Activated CD8-positive, alpha-beta T cell treated with anti-CD3 and anti-CD28 coated beads for 36 hours (primary cell): ENCODE measurements at regions not wholly inside any gene's neighbourhood (a gene's known extent, or its start where the extent isn't known, plus 50 kb on each side); places are given as distances from the start of the nearest gene placed in this dataset.

Experiments
- ATAC-seq: fragments of 200-7000 bp; cut with Tn5 transposase; one replicate; pipeline ENCODE4 v1.10.0; 2021; ENCODE audit warnings: mild to moderate bottlenecking, moderate library complexity
- CTCF ChIA-PET: fragments of 350-600 bp; sonication (Branson Sonifier 250); formaldehyde crosslinking; loops from one replicate; lab custom pipeline; 2021; ENCODE audit warnings: antibody characterized with exemption; lab: Charles Lee
- POLR2A ChIA-PET: fragments of 350-600 bp; sonication (Branson Sonifier 250); formaldehyde crosslinking; loops from one replicate; lab custom pipeline; 2021; ENCODE audit warnings: antibody characterized with exemption; lab: Charles Lee
- DNase-seq: peaks from one replicate; pipeline ENCODE4 v3.0.0-alpha.2; 2020
- H3K27ac Mint-ChIP-seq: one replicate; pipeline ENCODE4 v1.8.0; 2021; ENCODE audit warnings: mild to moderate bottlenecking, mixed read lengths
- H3K27me3 Mint-ChIP-seq: one replicate; pipeline ENCODE4 v1.8.0; 2021; ENCODE audit warnings: mixed read lengths
- H3K36me3 Mint-ChIP-seq: one replicate; pipeline ENCODE4 v1.8.0; 2021; ENCODE audit warnings: low read depth, mixed read lengths
- H3K4me1 Mint-ChIP-seq: one replicate; pipeline ENCODE4 v1.8.0; 2021; ENCODE audit warnings: low read depth, mixed read lengths
- H3K4me3 Mint-ChIP-seq: one replicate; pipeline ENCODE4 v1.8.0; 2021; ENCODE audit warnings: mild to moderate bottlenecking, moderate library complexity, mixed read lengths
- H3K9me3 Mint-ChIP-seq: one replicate; pipeline ENCODE4 v1.8.0; 2021; ENCODE audit warnings: mixed read lengths
- CTCF ChIP-seq: fragments of 200-600 bp; IDR thresholded peaks from one replicate; pipeline ENCODE4 v1.8.0; 2022; ENCODE audit warnings: antibody characterized with exemption, mild to moderate bottlenecking
- intact Hi-C: fragments of 100-400 bp; cut with micrococcal nuclease; formaldehyde crosslinking; loops from one replicate; pipeline ENCODE4 v1.10.0; 2022

- H3K27me3 Mint-ChIP-seq = peaks cover 5% of the 10 kb centered on the region
- ChIA-PET CTCF (no interaction called here), POLR2A (no interaction called here)
- no peak for TF ChIP-seq CTCF
- peaks cover 3% of the 10 kb centered on the region for H3K4me1 Mint-ChIP-seq
- intact Hi-C loops = no loop called here
- DNase-seq (peak; percentile 40), ATAC-seq (peak; percentile 51)
- H3K9me3 Mint-ChIP-seq = peaks cover 17% of the 10 kb centered on the region
- peaks cover 5% of the 10 kb centered on the region for H3K36me3 Mint-ChIP-seq
- no peak overlapping the region for H3K4me3 Mint-ChIP-seq
- H3K27ac Mint-ChIP-seq = no peak overlapping the region
Observed at GRCh38 chr14:97198813-97199212, 401.6 kb downstream of the VRK1 start.

- DNase-seq = no peak
- ATAC-seq = no peak
- ChIA-PET POLR2A (interaction anchor here (0.6 kb wide), 1 partner anchor 1707 kb away, joined by 3 read pairs; no protein-coding TSS in a partner anchor), CTCF (no interaction called here)
- Mint-ChIP-seq H3K4me1 (peaks cover 3% of the 10 kb centered on the region), H3K27me3 (no peaks in the 10 kb centered on the region), H3K36me3 (peaks cover 3% of the 10 kb centered on the region), H3K4me3 (no peak overlapping the region), H3K27ac (no peak overlapping the region), H3K9me3 (peaks cover 10% of the 10 kb centered on the region)
- intact Hi-C loops = no loop called here
- no peak for TF ChIP-seq CTCF
Observed at GRCh38 chr14:97200245-97200644, 403.1 kb downstream of the VRK1 start.

- ChIA-PET CTCF (interaction anchor here (0.8 kb wide), 1 partner anchor 91 kb away, joined by 3 read pairs; no protein-coding TSS in a partner anchor), POLR2A (no interaction called here)
- Mint-ChIP-seq H3K9me3 (no peaks in the 10 kb centered on the region), H3K27me3 (peaks cover 3% of the 10 kb centered on the region), H3K27ac (no peak overlapping the region), H3K4me1 (no peaks in the 10 kb centered on the region), H3K36me3 (no peaks in the 10 kb centered on the region), H3K4me3 (no peak overlapping the region)
- no peak for TF ChIP-seq CTCF
- no peak for ATAC-seq
- DNase-seq = no peak
- intact Hi-C loops = no loop called here
Observed at GRCh38 chr14:97206916-97207315, 409.7 kb downstream of the VRK1 start.

GRCh38 chr14:97210202-97210601 is 413.0 kb downstream of the VRK1 start:
- H3K4me1 Mint-ChIP-seq = no peaks in the 10 kb centered on the region
- no peak for DNase-seq
- no peak overlapping the region for H3K27ac Mint-ChIP-seq
- ChIA-PET POLR2A (interaction anchor here (0.9 kb wide), 1 partner anchor 9 kb away, joined by 3 read pairs; no protein-coding TSS in a partner anchor), CTCF (no interaction called here)
- TF ChIP-seq CTCF = no peak
- intact Hi-C loops = no loop called here
- no peaks in the 10 kb centered on the region for H3K36me3 Mint-ChIP-seq
- H3K4me3 Mint-ChIP-seq = no peak overlapping the region
- no peak for ATAC-seq
- peaks cover 3% of the 10 kb centered on the region for H3K27me3 Mint-ChIP-seq
- H3K9me3 Mint-ChIP-seq = no peaks in the 10 kb centered on the region

- intact Hi-C loops = no loop called here
- H3K9me3 Mint-ChIP-seq = no peaks in the 10 kb centered on the region
Observed at GRCh38 chr14:97212399-97212798, 415.2 kb downstream of the VRK1 start.

More at GRCh38 chr14:97212399-97212798, 415.2 kb downstream of the VRK1 start:
- ATAC-seq (no peak), DNase-seq (no peak)
- ChIA-PET POLR2A (interaction anchor here (1.9 kb wide), 1 partner anchor 13 kb away, joined by 4 read pairs; no protein-coding TSS in a partner anchor), CTCF (no interaction called here)
- Mint-ChIP-seq H3K4me3 (no peak overlapping the region), H3K27me3 (peaks cover 3% of the 10 kb centered on the region), H3K36me3 (no peaks in the 10 kb centered on the region), H3K4me1 (peaks cover under 1% of the 10 kb centered on the region), H3K27ac (no peak overlapping the region)
- TF ChIP-seq CTCF = no peak
